ENCODE measurements at regions not wholly inside any gene's neighbourhood (a gene's known extent, or its start where the extent isn't known, plus 50 kb on each side); places are given as distances from the start of the nearest gene placed in this dataset.

DNA sequence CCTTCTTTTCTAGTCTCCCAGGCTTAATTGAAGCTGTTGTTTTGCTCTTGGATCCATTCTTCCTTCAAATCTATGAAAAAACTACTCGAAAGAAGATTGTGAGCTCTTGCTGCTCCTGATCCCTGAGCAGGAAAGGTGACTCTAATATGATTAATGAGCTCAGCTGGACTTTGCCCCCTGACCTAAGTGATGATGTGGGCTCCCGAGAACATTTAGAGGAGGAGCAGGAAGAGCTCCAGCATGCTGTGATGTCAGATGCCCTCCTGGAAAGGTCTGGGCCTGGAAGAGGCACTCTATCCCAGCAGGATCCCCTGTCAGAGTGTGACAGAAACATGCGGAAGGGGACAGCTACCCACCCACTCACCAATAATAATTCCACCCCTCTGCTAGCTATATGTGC is 117.9 kb upstream of the PELI1 start:
- no peak overlapping the region for H2BK15ac ChIP-seq (ENCODE audit: low read length)
- peaks cover 2 to 34% (median 26%) of the 10 kb centered on the region in 4 experiments for H3K4me1 ChIP-seq (replicated peaks in 1 of 4; ENCODE audit: control insufficient read depth in 3 of 4, insufficient read depth in 4 of 4, low read length in 3 of 4)
- H2BK20ac ChIP-seq (ENCODE audit: low read length) = no peak overlapping the region
- no peak overlapping the region for H3K14ac ChIP-seq (ENCODE audit: insufficient read length)
- no peak for FAIRE-seq
- peaks cover 2 to 90% (median 33%) of the 10 kb centered on the region in 4 experiments for H3K36me3 ChIP-seq (ENCODE audit: control insufficient read depth in 2 of 4, insufficient read depth in 4 of 4, low read length in 3 of 4)
- no peaks in the 10 kb centered on the region for H3K27me3 ChIP-seq (replicated peaks in 1 of 4; ENCODE audit: control insufficient read depth in 3 of 4, extremely low read depth in 1 of 4, insufficient read depth in 3 of 4, low read length in 3 of 4)
- H2BK120ac ChIP-seq (replicated peaks; ENCODE audit: low read depth, low read length) = no peak overlapping the region
- no peaks in the 10 kb centered on the region for H3K9me3 ChIP-seq (ENCODE audit: insufficient read depth in 2 of 2, low read depth in 1 of 2, low read length in 1 of 2)
- no peak overlapping the region for H3K4me2 ChIP-seq (ENCODE audit: insufficient read depth in 1 of 2, low read depth in 2 of 2, low read length in 2 of 2)
- no peak overlapping the region for H3K4me3 ChIP-seq (ENCODE audit: extremely low read depth in 1 of 4, insufficient read depth in 2 of 4, low read depth in 3 of 4, low read length in 4 of 4)
- H4K8ac ChIP-seq (ENCODE audit: extremely low read depth, insufficient read depth, low read length) = no peak overlapping the region
- no peak overlapping the region for H3K4ac ChIP-seq (replicated peaks; ENCODE audit: insufficient read length, low read depth, low read length)
- peak in 1 of 2 experiments; percentile 46 for DNase-seq (ENCODE audit: low read depth in 1 of 2, low spot score in 2 of 2)
- peaks cover 7 to 70% of the 10 kb centered on the region in 2 experiments; a peak in 3 of 4 replicates for H3K79me2 ChIP-seq (ENCODE audit: control insufficient read depth in 1 of 2, insufficient read depth in 2 of 2, low read length in 2 of 2)
- no peak overlapping the region for H4K5ac ChIP-seq (ENCODE audit: insufficient read length, low read depth, low read length)
- 0 out of 3 replicates have a peak, but pooled peaks of 1 of the 2 experiments have one; percentile 40 for TF ChIP-seq POLR2A (IDR thresholded peaks at IDR 0.05; ENCODE audit: control extremely low read depth in 1 of 2, low read depth in 2 of 2, low read length in 2 of 2)
- TF ChIP-seq, protein P1, sequence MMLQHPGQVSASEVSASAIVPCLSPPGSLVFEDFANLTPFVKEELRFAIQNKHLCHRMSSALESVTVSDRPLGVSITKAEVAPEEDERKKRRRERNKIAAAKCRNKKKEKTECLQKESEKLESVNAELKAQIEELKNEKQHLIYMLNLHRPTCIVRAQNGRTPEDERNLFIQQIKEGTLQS (IDR thresholded peaks at IDR 0.05; ENCODE audit: insufficient read depth, low read depth, low read length) = no peak
- no peak for TF ChIP-seq ASH2L (IDR thresholded peaks at IDR 0.05; ENCODE audit: low read length)
- TF ChIP-seq POLR2AphosphoS5 (IDR thresholded peaks at IDR 0.05; ENCODE audit: low read depth, low read length) = 0 out of 2 replicates have a peak, but pooled peaks have one; percentile 1
- no peak overlapping the region for H3K18ac ChIP-seq (ENCODE audit: extremely low read depth, low read length)
- POLR2A ChIA-PET (ENCODE audit: partially characterized antibody) = interaction anchor here (0.7 to 7.1 kb wide), 10 partner anchors 10 to 212 kb away, joined by 3 to 108 read pairs (median 5); no protein-coding TSS in a partner anchor
- no peaks in the 10 kb centered on the region for H3K23me2 ChIP-seq (ENCODE audit: low read depth, low read length)
- no peak overlapping the region for H2AK5ac ChIP-seq (ENCODE audit: low read depth, low read length)
- H3K56ac ChIP-seq (replicated peaks; ENCODE audit: insufficient read length, low read depth, low read length) = no peak overlapping the region
- no peak overlapping the region for H2BK12ac ChIP-seq (ENCODE audit: low read depth, low read length)
- H2BK5ac ChIP-seq (ENCODE audit: low read depth, low read length) = no peak overlapping the region
- H3K23ac ChIP-seq (ENCODE audit: insufficient read length) = no peak overlapping the region
- H3K79me1 ChIP-seq (ENCODE audit: low read depth, low read length) = peaks cover 5% of the 10 kb centered on the region
- no peak overlapping the region for H2AFZ ChIP-seq (ENCODE audit: low read length)
- CTCF ChIA-PET (ENCODE audit: partially characterized antibody) = interaction anchor here (0.9 to 1.8 kb wide), 6 partner anchors 28 to 222 kb away, joined by 3 to 5 read pairs (median 4); no protein-coding TSS in a partner anchor
- peaks cover 0 to 5% of the 10 kb centered on the region in 2 experiments for H4K20me1 ChIP-seq (replicated peaks in 1 of 2; ENCODE audit: control insufficient read depth in 1 of 2, insufficient read depth in 2 of 2, low read length in 2 of 2)
- no peak overlapping the region for H3K9ac ChIP-seq (replicated peaks in 1 of 4; ENCODE audit: extremely low read depth in 1 of 4, low read depth in 3 of 4, low read length in 3 of 4)
- no peak overlapping the region for H3K27ac ChIP-seq (ENCODE audit: low read depth, low read length)
- H4K91ac ChIP-seq (replicated peaks; ENCODE audit: insufficient read length, low read length) = no peak overlapping the region
- 98% methylated on average over 3 of the region's 3 CpGs; no CpG with 5 or more reads in 1 of the 2 experiments for WGBS, 2 experiments (ENCODE audit: extremely low coverage in 1 of 2, insufficient coverage in 1 of 2, insufficient read length in 1 of 2, insufficient replicate concordance in 2 of 2, low coverage in 1 of 2, low lambda C conversion rate in 2 of 2, missing lambda C conversion rate in 1 of 2)

Measured in H1 (cell line).